ELR (cell line): ENCODE measurements at regions not wholly inside any gene's neighbourhood (a gene's known extent, or its start where the extent isn't known, plus 50 kb on each side); places are given as distances from the start of the nearest gene placed in this dataset.
"Not testable (repeated sequence)": the region's sequence is repeated elsewhere in the genome, so short reads cannot be mapped to it uniquely, and the experiment has no call there.

ENCODE experiments used
- DNase-seq: peaks from one replicate; pipeline ENCODE4 v3.0.0-alpha.2; 2015; ENCODE audit warnings: low read depth

GRCh38 chr6:28838634-28839442 lies 84.9 kb downstream of the TRIM27 start:
- peak; percentile 94 for DNase-seq

- DNase-seq: no peak
Measured at GRCh38 chr6:28839443-28840120, 84.2 kb downstream of the TRIM27 start.

- no peak for DNase-seq
Measured at GRCh38 chr6:28841290-28841689, 82.5 kb downstream of the TRIM27 start.

- DNase-seq: not testable (repeated sequence)
Measured at GRCh38 chr6:28848756-28849155, 75.0 kb downstream of the TRIM27 start.
